ENCODE measurements at regions not wholly inside any gene's neighbourhood (a gene's known extent, or its start where the extent isn't known, plus 50 kb on each side); places are given as distances from the start of the nearest gene placed in this dataset.

- DNase-seq: no peak
- Histone ChIP-seq H3K27me3 (replicated peaks; ENCODE audit: insufficient read depth, low read length) (no peaks in the 10 kb centered on the region), H3K4me3 (ENCODE audit: low read length) (no peak overlapping the region), H3K4me2 (ENCODE audit: low read depth, low read length) (no peak overlapping the region), H3K9me2 (replicated peaks; ENCODE audit: insufficient read depth, low read length) (no peaks in the 10 kb centered on the region), H4K20me1 (ENCODE audit: insufficient read depth, low read length) (no peaks in the 10 kb centered on the region), H3K79me2 (ENCODE audit: low read length) (no peaks in the 10 kb centered on the region), H3F3A (ENCODE audit: insufficient read depth, low read length) (no peaks in the 10 kb centered on the region), H3K9ac (ENCODE audit: low read length) (no peak overlapping the region), H3K9me3 (replicated peaks; ENCODE audit: insufficient read depth, low read length) (no peaks in the 10 kb centered on the region), H3K4me1 (ENCODE audit: low read length) (no peaks in the 10 kb centered on the region), H3K36me3 (replicated peaks; ENCODE audit: insufficient read depth, low read length) (no peaks in the 10 kb centered on the region), H3K27ac (ENCODE audit: low read length) (no peak overlapping the region), H2AFZ (ENCODE audit: low read length) (no peak overlapping the region)
- TF ChIP-seq EZH2phosphoT487 (IDR thresholded peaks at IDR 0.05; ENCODE audit: low read length) (no peak), EZH2 (optimal IDR thresholded peaks at IDR 0.05; ENCODE audit: low read depth, low read length) (no peak), CTCF (IDR thresholded peaks at IDR 0.05; ENCODE audit: low read length) (no peak)
Observed at GRCh38 chr6:134550604-134551003, 232.7 kb upstream of the SGK1 start.

GRCh38 chr6:134549854-134550253 lies 231.9 kb upstream of the SGK1 start:
- TF ChIP-seq EZH2 (optimal IDR thresholded peaks at IDR 0.05; ENCODE audit: low read depth, low read length): no peak
- no peak for TF ChIP-seq EZH2phosphoT487 (IDR thresholded peaks at IDR 0.05; ENCODE audit: low read length)
- TF ChIP-seq CTCF (IDR thresholded peaks at IDR 0.05; ENCODE audit: low read length): no peak
- Histone ChIP-seq H3K36me3 (replicated peaks; ENCODE audit: insufficient read depth, low read length) (no peaks in the 10 kb centered on the region), H3K9me3 (replicated peaks; ENCODE audit: insufficient read depth, low read length) (no peaks in the 10 kb centered on the region), H3F3A (ENCODE audit: insufficient read depth, low read length) (no peaks in the 10 kb centered on the region), H3K9me2 (replicated peaks; ENCODE audit: insufficient read depth, low read length) (no peaks in the 10 kb centered on the region), H3K27ac (ENCODE audit: low read length) (no peak overlapping the region), H4K20me1 (ENCODE audit: insufficient read depth, low read length) (no peaks in the 10 kb centered on the region), H3K4me2 (ENCODE audit: low read depth, low read length) (no peak overlapping the region), H3K27me3 (replicated peaks; ENCODE audit: insufficient read depth, low read length) (no peaks in the 10 kb centered on the region), H3K79me2 (ENCODE audit: low read length) (no peaks in the 10 kb centered on the region), H3K9ac (ENCODE audit: low read length) (no peak overlapping the region), H2AFZ (ENCODE audit: low read length) (no peak overlapping the region), H3K4me3 (ENCODE audit: low read length) (no peak overlapping the region), H3K4me1 (ENCODE audit: low read length) (no peaks in the 10 kb centered on the region)
- no peak for DNase-seq

- TF ChIP-seq EZH2phosphoT487 (IDR thresholded peaks at IDR 0.05; ENCODE audit: low read length): no peak
- no peak for TF ChIP-seq EZH2 (optimal IDR thresholded peaks at IDR 0.05; ENCODE audit: low read depth, low read length)
- no peak for TF ChIP-seq CTCF (IDR thresholded peaks at IDR 0.05; ENCODE audit: low read length)
- Histone ChIP-seq H3K9me2 (replicated peaks; ENCODE audit: insufficient read depth, low read length) (no peaks in the 10 kb centered on the region), H3K4me1 (ENCODE audit: low read length) (no peaks in the 10 kb centered on the region), H3K27ac (ENCODE audit: low read length) (no peak overlapping the region), H3K9me3 (replicated peaks; ENCODE audit: insufficient read depth, low read length) (no peaks in the 10 kb centered on the region), H3F3A (ENCODE audit: insufficient read depth, low read length) (no peaks in the 10 kb centered on the region), H3K79me2 (ENCODE audit: low read length) (no peaks in the 10 kb centered on the region), H4K20me1 (ENCODE audit: insufficient read depth, low read length) (no peaks in the 10 kb centered on the region), H3K27me3 (replicated peaks; ENCODE audit: insufficient read depth, low read length) (no peaks in the 10 kb centered on the region), H3K36me3 (replicated peaks; ENCODE audit: insufficient read depth, low read length) (no peaks in the 10 kb centered on the region), H3K4me2 (ENCODE audit: low read depth, low read length) (no peak overlapping the region), H3K9ac (ENCODE audit: low read length) (no peak overlapping the region), H3K4me3 (ENCODE audit: low read length) (no peak overlapping the region), H2AFZ (ENCODE audit: low read length) (no peak overlapping the region)
- no peak for DNase-seq
Observed at GRCh38 chr6:134546962-134547645, 229.2 kb upstream of the SGK1 start.
